ENCODE measurements at regions not wholly inside any gene's neighbourhood (a gene's known extent, or its start where the extent isn't known, plus 50 kb on each side); places are given as distances from the start of the nearest gene placed in this dataset.

DNA sequence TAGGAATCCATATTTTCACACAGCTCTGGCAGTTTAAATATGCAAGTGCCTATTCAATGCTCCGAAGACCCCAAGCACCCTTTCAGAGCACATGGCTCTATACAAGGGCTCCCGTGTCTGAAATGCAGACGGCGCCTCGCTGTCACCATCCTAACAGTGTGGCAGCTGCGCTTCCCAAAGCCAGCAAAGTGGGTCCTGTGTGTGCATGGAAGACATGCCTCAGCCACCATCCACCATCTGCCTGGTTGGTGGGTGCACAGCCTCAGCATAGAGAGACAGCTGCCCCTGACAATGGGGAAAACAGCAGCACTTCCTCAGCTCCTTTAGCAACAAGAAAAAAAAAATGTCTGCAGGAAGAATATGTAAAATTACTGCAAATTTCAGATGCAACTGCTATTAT lies 218.1 kb downstream of the SP3 start:
- DNase-seq = no peak

GRCh38 chr2:173749315-173749714 lies 215.9 kb downstream of the SP3 start:
- no peak for DNase-seq

DNA sequence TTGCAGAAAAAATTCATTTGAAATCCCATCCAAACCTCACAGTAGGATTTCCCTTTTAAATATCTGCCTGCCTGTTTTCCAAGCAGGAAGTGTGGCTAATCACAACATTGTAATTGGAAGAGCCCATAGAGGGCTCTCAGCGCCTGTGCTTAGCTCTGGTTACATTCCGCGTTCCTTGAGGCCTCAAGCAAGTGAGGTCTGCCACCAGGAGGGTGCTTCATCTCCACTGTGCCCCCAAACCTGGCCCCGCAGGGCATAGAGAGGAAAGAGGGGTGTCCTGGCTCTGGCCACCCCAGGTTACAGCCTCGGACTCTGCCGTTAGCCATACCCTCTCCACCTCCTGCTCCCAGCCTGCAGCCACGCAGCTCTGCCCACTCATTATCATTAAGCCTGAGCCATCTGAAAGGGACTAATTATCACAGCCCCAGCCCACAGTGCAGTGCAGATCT lies 214.8 kb downstream of the SP3 start:
- no peak for DNase-seq

DNA sequence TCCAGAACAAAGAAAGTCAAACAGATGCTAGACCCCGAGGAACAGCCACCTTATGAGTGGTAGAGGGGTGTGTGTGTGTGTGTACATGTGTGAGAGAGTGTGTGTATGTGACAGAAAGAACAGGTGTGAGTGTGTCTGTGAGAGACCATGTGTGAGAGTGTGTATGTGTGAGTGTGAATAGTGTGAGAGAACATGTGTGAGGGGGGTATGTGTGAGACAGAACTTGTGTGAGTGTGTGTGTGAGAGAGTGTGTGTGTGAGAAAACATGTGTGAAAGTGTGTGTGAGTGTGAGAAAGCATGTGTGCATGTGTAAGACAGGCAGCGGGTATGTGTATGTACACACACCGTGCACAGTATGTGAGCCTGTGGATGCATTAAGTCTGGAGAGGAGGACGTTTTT lies 214.3 kb downstream of the SP3 start:
- DNase-seq = no peak

DNA sequence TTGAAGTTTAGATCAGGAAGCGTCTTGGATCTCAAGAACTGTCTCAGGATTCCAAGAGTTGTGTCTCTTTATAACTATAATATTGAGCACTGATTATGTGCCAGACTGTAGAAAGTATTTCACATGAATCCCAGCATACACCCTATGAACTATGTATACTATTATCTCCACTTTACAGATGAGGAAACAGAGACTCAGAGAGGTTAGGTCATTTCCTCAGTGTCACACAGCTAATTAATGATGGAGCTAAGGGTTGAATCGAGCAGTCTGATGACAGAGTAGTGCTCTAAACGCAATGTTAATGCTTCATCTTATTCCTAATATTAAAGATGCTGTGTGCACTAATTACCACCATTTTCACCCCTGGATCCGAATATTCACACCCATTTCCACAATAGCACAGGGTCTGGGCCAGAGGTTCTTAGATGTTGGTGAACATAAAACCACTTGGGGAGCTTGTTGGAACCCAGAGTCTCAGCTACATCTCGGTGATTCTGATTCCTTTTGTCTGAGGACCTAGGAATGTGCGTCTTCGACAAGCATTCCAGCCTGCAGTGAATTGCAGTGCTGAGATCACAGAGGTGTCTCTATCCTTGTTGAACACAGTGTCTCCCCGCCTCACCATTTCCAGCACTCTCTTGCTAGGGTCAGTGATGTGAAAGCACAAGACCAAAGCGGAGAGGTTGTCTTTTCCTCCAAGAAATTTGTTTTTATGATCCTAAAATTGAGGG lies 213.8 kb downstream of the SP3 start:
- DNase-seq = no peak

DNA sequence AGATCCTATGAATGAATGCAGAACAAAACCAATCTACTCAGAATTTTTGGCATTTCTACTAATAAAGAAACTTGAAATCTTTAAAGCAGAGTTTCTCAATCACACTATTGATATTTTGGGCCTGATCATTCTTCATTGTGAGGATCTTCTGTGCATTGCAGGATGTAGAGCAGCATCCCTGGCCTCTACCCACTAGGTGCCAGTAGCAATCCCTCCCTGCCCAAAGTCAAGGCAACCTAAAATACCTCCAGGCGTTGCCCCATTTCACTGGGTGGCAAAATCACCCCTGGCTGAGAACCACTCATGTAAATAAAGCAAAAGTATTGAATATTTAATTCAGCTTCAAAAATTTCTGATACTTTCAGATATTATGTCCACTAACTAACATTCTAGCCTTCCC lies 213.0 kb downstream of the SP3 start:
- DNase-seq = no peak

GRCh38 chr2:173753441-173753840 lies 211.7 kb downstream of the SP3 start:
- no peak for DNase-seq

- DNase-seq = no peak
Measured at GRCh38 chr2:173754165-173754564, 211.0 kb downstream of the SP3 start.

- DNase-seq = no peak
Measured at GRCh38 chr2:173754837-173755236, 210.3 kb downstream of the SP3 start.

DNA sequence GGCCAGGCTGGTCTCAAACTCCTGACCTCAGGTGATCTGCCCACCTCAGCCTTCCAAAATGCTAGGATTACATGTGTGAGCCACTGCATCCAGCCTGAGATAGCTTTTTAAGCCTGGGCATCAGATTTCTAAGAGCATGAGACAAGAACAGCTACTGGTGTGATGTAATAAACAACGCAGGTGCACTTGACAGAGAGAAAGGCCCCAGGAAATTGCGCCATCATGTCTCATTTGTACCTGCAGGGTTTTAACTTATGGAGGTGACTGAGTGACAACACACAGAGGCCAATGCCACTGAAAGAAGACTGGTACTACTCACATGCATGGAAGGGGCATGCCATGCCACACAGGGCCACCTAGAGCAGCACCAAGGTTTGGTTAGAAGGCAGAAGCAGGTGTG lies 209.4 kb downstream of the SP3 start:
- no peak for DNase-seq

- no peak for DNase-seq
Measured at GRCh38 chr2:173759959-173760358, 205.2 kb downstream of the SP3 start.

- DNase-seq = no peak
Measured at GRCh38 chr2:173760553-173760952, 204.6 kb downstream of the SP3 start.

- no peak for DNase-seq
Measured at GRCh38 chr2:173761603-173762119, 203.5 kb downstream of the SP3 start.

DNA sequence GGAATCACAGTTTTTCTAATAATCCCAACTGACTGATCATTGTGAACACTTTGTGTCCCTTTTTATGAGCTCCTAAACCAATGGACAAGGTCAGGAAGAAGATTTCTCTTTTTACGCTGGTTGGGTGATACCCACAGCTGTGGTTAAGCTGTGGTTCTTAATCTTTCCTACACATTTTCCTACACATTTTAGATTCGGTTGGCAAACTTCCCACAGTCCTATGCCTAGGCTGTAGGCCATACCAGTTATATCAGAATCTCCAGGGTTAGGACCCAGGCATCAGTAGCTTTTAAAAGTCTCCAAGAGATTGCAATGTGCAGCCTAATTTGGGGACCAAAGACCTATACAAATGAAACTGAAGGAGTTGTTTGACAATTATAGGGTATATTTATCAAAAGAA lies 203.0 kb downstream of the SP3 start:
- DNase-seq = no peak

DNA sequence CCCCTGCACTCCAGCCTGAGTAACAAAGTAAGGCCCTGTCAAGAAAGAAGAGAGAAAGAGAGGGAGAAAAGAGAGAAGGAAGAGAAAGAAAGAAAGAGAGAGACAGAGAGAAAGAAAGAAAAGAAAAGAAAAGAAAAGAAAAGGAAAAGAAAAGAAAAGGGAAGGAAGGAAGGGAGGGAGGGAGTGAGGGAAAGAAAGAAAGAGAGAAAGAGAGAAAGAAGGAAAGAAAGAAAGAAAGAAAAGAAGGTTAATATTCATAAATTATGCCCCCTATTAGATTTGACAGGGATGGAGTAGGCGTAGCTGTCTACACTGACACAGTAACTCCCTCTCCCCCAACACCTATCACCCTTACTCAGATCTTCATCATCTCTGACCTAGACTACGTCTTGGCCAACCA lies 202.3 kb downstream of the SP3 start:
- DNase-seq = no peak

- DNase-seq = no peak
Measured at GRCh38 chr2:173763641-173764040, 201.5 kb downstream of the SP3 start.

DNA sequence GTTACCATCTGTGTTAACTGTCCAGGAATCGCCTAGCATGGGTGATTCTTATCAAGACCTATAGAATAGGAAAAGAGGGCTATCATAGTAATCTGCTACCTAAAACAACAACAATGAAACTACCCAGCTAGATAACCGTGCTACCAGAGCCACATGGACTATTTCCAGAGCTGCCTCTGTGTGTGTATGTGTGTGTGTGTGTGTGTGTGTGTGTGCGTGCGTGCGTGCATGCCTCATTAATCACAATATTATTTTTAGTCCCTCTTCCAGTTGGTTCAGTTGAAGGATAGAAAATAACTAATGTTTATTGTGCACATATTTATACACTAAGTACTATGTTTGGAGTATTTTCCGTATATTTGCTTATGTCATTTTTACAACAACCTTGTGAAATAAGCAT lies 201.1 kb downstream of the SP3 start:
- DNase-seq = no peak

GRCh38 chr2:173766537-173767289 lies 198.5 kb downstream of the SP3 start:
- DNase-seq = no peak

GRCh38 chr2:173770947-173771678 lies 194.1 kb downstream of the SP3 start:
- no peak for DNase-seq

- DNase-seq = no peak
Measured at GRCh38 chr2:173772205-173772604, 193.0 kb downstream of the SP3 start.

GRCh38 chr2:173773076-173773475 lies 192.1 kb downstream of the SP3 start:
- no peak for DNase-seq

- DNase-seq = no peak
Measured at GRCh38 chr2:173775440-173775839, 189.7 kb downstream of the SP3 start.

GRCh38 chr2:173782681-173783080 lies 182.5 kb downstream of the SP3 start:
- no peak for DNase-seq

DNA sequence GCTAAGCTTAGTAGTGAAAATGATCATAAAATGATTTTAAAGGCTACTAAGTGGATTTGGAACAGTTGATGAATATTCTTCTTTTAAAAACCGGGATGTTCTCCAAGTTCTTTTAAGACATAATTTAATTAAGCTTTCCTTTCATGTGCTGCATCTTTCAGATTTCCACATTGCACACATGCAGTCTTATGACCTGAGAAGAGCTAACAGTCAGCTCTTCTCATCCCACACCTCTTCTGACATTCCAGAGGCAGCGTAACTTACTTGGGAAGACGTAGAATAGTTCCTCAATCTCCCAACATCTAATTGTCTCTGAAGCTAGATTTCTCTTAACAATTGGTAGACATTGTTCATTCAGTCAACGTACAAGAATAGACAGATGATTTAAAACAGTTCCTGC lies 181.8 kb downstream of the SP3 start:
- DNase-seq = no peak

Measured in GDM1 (cell line).